Natural killer cell (primary cell): ENCODE measurements at regions not wholly inside any gene's neighbourhood (a gene's known extent, or its start where the extent isn't known, plus 50 kb on each side); places are given as distances from the start of the nearest gene placed in this dataset.

Experiments used
- ATAC-seq, 3 donors: fragments of 150-1000 bp in 2 of 3; fragments of 200-7000 bp in 1 of 3; cut with Tn5 transposase; 1 replicate in 1 of 3; 2 replicates in 2 of 3; pipeline ENCODE4 v1.10.0; 2021; ENCODE audit warnings: mild to moderate bottlenecking in 2 of 3, moderate library complexity in 2 of 3
- DNase-seq, 2 donors: peaks; one replicate each; pipeline versions ENCODE4 v3.0.0 to v3.0.0-alpha.2; 2013 to 2021; ENCODE audit warnings: mixed read lengths in 1 of 2
- H3K27ac ChIP-seq: one replicate; pipeline ENCODE4 v1.5.1; 2013; ENCODE audit warnings: mild to moderate bottlenecking, low read length
- H3K27me3 ChIP-seq: one replicate; pipeline ENCODE4 v1.6.1; 2013; ENCODE audit warnings: low read length; ENCODE audit not compliant: control insufficient read depth, insufficient read depth
- H3K36me3 ChIP-seq: one replicate; pipeline ENCODE4 v1.6.1; 2013; ENCODE audit warnings: low read length; ENCODE audit not compliant: control insufficient read depth, insufficient read depth
- H3K4me1 ChIP-seq: one replicate; pipeline ENCODE4 v1.6.1; 2013; ENCODE audit warnings: low read length; ENCODE audit not compliant: control insufficient read depth, insufficient read depth
- H3K4me3 ChIP-seq: one replicate; pipeline ENCODE4 v1.5.1; 2013; ENCODE audit warnings: low read length
- H3K9me3 ChIP-seq: one replicate; pipeline ENCODE4 v1.6.1; 2013; ENCODE audit warnings: low read length; ENCODE audit not compliant: control insufficient read depth, insufficient read depth
- H3K27ac Mint-ChIP-seq, 2 donors: one replicate each; pipeline ENCODE4 v1.8.0; 2022; ENCODE audit warnings: mild to moderate bottlenecking in 2 of 2, mixed read lengths in 2 of 2, moderate library complexity in 1 of 2
- H3K27me3 Mint-ChIP-seq, 2 donors: one replicate each; pipeline ENCODE4 v1.8.0; 2022; ENCODE audit warnings: low read depth in 2 of 2, mixed read lengths in 2 of 2
- H3K36me3 Mint-ChIP-seq: one replicate; pipeline ENCODE4 v1.8.0; 2022; ENCODE audit warnings: mixed read lengths
- H3K4me1 Mint-ChIP-seq, 2 donors: one replicate each; pipeline ENCODE4 v1.8.0; 2022; ENCODE audit warnings: mixed read lengths in 2 of 2
- H3K4me3 Mint-ChIP-seq: one replicate; pipeline ENCODE4 v1.8.0; 2022; ENCODE audit warnings: mild to moderate bottlenecking, moderate library complexity, mixed read lengths
- H3K9me3 Mint-ChIP-seq, 2 donors: one replicate each; pipeline ENCODE4 v1.8.0; 2022; ENCODE audit warnings: mixed read lengths in 2 of 2
- WGBS: methylation state at CpG from one replicate; pipeline ENCODE4 v1.1.7; 2013; ENCODE audit warnings: missing lambda C conversion rate; ENCODE audit not compliant: insufficient coverage; 5-methylcytosine and 5-hydroxymethylcytosine counted together
- intact Hi-C: fragments of 100-400 bp; cut with micrococcal nuclease; formaldehyde crosslinking; loops from one replicate; pipeline ENCODE4 v1.14.2; 2022
- TF ChIP-seq, protein P1 (sequence below): fragments of 200-600 bp; IDR thresholded peaks from one replicate; pipeline ENCODE4 v1.8.0; 2022; ENCODE audit warnings: antibody characterized with exemption

DNA sequence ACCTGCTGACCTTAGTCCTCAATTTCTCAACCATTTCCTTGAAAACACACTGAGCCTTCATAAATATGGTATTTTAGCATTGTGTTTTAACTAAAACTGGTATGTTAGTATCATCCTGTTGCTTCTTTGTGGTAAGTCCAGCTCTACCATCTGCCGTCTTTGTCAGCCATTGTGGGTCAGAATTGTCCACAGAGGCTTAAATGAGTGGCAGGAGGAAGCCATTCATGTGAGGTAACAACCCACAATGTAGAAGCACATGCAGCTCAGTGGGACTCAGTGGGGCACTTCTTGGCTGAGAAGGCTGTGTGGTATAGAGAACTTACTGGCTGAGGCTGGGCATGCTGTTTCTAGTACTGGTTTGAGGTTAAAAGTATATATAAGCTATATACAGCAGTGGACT is 149.2 kb upstream of the NR3C1 start:
- no peaks in the 10 kb centered on the region for H3K9me3 ChIP-seq
- no peak overlapping the region for H3K27ac ChIP-seq
- Mint-ChIP-seq H3K27ac (no peak overlapping the region), H3K9me3 (no peaks in the 10 kb centered on the region), H3K27me3 (peaks cover 8 to 10% of the 10 kb centered on the region in 2 donors), H3K4me3 (no peak overlapping the region), H3K4me1 (no peaks in the 10 kb centered on the region), H3K36me3 (no peaks in the 10 kb centered on the region)
- H3K36me3 ChIP-seq = no peaks in the 10 kb centered on the region
- no peaks in the 10 kb centered on the region for H3K27me3 ChIP-seq
- DNase-seq = no peak
- TF ChIP-seq, protein P1, sequence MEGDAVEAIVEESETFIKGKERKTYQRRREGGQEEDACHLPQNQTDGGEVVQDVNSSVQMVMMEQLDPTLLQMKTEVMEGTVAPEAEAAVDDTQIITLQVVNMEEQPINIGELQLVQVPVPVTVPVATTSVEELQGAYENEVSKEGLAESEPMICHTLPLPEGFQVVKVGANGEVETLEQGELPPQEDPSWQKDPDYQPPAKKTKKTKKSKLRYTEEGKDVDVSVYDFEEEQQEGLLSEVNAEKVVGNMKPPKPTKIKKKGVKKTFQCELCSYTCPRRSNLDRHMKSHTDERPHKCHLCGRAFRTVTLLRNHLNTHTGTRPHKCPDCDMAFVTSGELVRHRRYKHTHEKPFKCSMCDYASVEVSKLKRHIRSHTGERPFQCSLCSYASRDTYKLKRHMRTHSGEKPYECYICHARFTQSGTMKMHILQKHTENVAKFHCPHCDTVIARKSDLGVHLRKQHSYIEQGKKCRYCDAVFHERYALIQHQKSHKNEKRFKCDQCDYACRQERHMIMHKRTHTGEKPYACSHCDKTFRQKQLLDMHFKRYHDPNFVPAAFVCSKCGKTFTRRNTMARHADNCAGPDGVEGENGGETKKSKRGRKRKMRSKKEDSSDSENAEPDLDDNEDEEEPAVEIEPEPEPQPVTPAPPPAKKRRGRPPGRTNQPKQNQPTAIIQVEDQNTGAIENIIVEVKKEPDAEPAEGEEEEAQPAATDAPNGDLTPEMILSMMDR = no peak
- no peak for ATAC-seq
- intact Hi-C loops = no loop called here
- H3K4me3 ChIP-seq = no peak overlapping the region
- no peaks in the 10 kb centered on the region for H3K4me1 ChIP-seq
- 23% methylated on average over 1 of the region's 1 CpG for WGBS

DNA sequence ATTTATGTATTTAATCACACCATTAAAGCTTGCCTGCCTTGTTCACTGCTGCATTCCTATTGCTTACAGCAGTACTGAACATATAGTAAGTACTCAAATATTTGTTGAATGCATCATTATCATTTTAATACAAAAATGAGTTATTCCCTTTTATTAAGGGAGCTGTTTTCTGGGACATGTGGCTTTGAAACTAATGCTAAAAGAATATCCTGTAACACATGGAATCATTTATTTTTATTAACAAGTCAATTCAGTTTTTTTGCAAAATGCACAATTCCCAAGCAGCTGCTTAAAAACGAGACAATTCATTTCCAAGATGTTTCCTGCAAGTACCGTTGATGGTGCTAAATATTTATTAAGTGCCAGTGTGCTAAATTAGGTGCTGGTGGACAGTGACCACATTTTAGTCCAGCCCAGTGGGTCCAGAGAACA is 148.3 kb upstream of the NR3C1 start:
- intact Hi-C loops = no loop called here
- H3K27ac ChIP-seq = no peak overlapping the region
- 82% methylated on average over 2 of the region's 2 CpGs for WGBS
- H3K27me3 Mint-ChIP-seq = peaks cover 8 to 10% of the 10 kb centered on the region in 2 donors
- H3K9me3 Mint-ChIP-seq = no peaks in the 10 kb centered on the region
- no peak overlapping the region for H3K4me3 ChIP-seq
- TF ChIP-seq, protein P1 = no peak
- no peaks in the 10 kb centered on the region for H3K4me1 Mint-ChIP-seq
- H3K4me1 ChIP-seq = no peaks in the 10 kb centered on the region
- H3K36me3 Mint-ChIP-seq = no peaks in the 10 kb centered on the region
- DNase-seq (no peak), ATAC-seq (no peak)
- no peak overlapping the region for H3K4me3 Mint-ChIP-seq
- H3K27me3 ChIP-seq = no peaks in the 10 kb centered on the region
- no peaks in the 10 kb centered on the region for H3K36me3 ChIP-seq
- no peaks in the 10 kb centered on the region for H3K9me3 ChIP-seq
- no peak overlapping the region for H3K27ac Mint-ChIP-seq

DNA sequence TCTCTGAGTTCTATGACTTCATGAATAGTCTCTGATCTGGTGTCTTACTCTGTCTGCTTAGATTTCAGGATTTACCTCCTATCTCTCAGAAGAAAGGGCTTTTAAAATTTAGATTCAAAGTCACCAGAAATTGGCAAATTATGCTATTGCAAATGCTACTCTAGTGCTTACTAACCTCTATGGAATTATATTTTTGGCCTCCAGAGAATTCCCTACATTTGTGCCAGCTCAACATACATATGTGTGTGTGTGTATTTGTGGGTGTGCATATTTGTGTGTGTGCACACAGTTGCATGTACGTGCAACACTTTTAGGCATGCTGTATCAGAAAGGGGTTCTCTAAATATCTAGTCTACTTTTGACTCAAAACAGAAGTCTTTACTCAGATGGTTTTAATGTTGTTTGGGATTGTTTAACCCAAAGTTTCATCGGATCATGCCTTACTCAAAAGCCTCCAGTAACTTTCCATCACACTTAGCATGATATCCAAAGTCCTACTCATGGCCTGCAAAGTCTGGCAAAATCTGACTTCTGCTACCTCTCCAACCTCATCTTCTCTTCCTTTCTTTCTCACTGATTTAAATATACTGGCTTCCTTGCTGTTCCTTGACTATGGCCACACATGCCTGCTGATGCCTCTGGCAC is 147.6 kb upstream of the NR3C1 start:
- WGBS = 93% methylated on average over 1 of the region's 2 CpGs
- Histone ChIP-seq H3K9me3 (no peaks in the 10 kb centered on the region), H3K36me3 (no peaks in the 10 kb centered on the region), H3K27ac (no peak overlapping the region), H3K4me3 (no peak overlapping the region), H3K27me3 (no peaks in the 10 kb centered on the region), H3K4me1 (no peaks in the 10 kb centered on the region)
- Mint-ChIP-seq H3K4me3 (no peak overlapping the region), H3K27me3 (peaks cover 8 to 10% of the 10 kb centered on the region in 2 donors), H3K27ac (no peak overlapping the region), H3K9me3 (no peaks in the 10 kb centered on the region), H3K36me3 (no peaks in the 10 kb centered on the region), H3K4me1 (no peaks in the 10 kb centered on the region)
- DNase-seq = no peak
- ATAC-seq = no peak
- intact Hi-C loops = no loop called here
- TF ChIP-seq, protein P1 = no peak

DNA sequence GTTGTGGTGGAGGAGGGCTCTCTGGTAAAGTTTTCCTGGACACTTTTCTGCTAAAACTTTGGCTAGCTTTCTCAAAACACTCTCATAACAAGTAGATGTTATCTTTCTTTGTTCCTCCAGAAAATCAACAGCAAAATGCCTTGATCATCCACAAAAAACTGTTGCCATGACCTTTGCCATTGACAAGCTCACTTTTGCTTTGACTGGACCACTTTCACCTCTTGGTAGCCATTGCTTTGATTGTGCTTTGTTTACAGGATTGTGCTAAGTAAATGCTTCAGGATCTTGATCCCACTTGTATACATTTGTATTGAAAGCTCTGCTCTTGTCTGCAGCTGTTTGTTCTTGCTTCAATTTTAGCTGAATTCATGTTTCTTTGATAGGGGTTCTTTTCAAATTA is 143.9 kb upstream of the NR3C1 start:
- H3K4me1 Mint-ChIP-seq = no peaks in the 10 kb centered on the region
- TF ChIP-seq, protein P1 = no peak
- H3K9me3 Mint-ChIP-seq = no peaks in the 10 kb centered on the region
- H3K27me3 ChIP-seq = no peaks in the 10 kb centered on the region
- ATAC-seq = no peak
- H3K36me3 Mint-ChIP-seq = no peaks in the 10 kb centered on the region
- no peak for DNase-seq
- no peak overlapping the region for H3K4me3 ChIP-seq
- no peaks in the 10 kb centered on the region for H3K9me3 ChIP-seq
- H3K36me3 ChIP-seq = no peaks in the 10 kb centered on the region
- no peaks in the 10 kb centered on the region for H3K4me1 ChIP-seq
- H3K27ac Mint-ChIP-seq = no peak overlapping the region
- H3K27me3 Mint-ChIP-seq = peaks cover 2 to 4% of the 10 kb centered on the region in 2 donors
- H3K27ac ChIP-seq = no peak overlapping the region
- intact Hi-C loops = no loop called here
- H3K4me3 Mint-ChIP-seq = no peak overlapping the region
